Endothelial cell (in vitro differentiated cells): ENCODE measurements at regions not wholly inside any gene's neighbourhood (a gene's known extent, or its start where the extent isn't known, plus 50 kb on each side); places are given as distances from the start of the nearest gene placed in this dataset.

Source experiments
- DNase-seq: peaks from one replicate; pipeline ENCODE4 v3.0.0; 2021; ENCODE audit warnings: low spot score
- H3K27ac Mint-ChIP-seq: one replicate; pipeline ENCODE4 v1.8.0; 2021; ENCODE audit warnings: mixed read lengths, inconsistent platforms; ENCODE audit not compliant: unreplicated experiment
- H3K27me3 Mint-ChIP-seq: one replicate; pipeline ENCODE4 v1.8.0; 2021; ENCODE audit warnings: mild to moderate bottlenecking, moderate library complexity, mixed read lengths, inconsistent platforms; ENCODE audit not compliant: unreplicated experiment
- H3K36me3 Mint-ChIP-seq: one replicate; pipeline ENCODE4 v1.8.0; 2021; ENCODE audit warnings: mild to moderate bottlenecking, low read depth, mixed read lengths, inconsistent platforms; ENCODE audit not compliant: unreplicated experiment
- H3K4me1 Mint-ChIP-seq: one replicate; pipeline ENCODE4 v1.8.0; 2021; ENCODE audit warnings: mild to moderate bottlenecking, mixed read lengths, inconsistent platforms; ENCODE audit not compliant: unreplicated experiment
- H3K4me3 Mint-ChIP-seq: one replicate; pipeline ENCODE4 v1.8.0; 2021; ENCODE audit warnings: mild to moderate bottlenecking, mixed read lengths, inconsistent platforms; ENCODE audit not compliant: unreplicated experiment
- H3K9me3 Mint-ChIP-seq: one replicate; pipeline ENCODE4 v1.8.0; 2021; ENCODE audit warnings: mixed read lengths, inconsistent platforms; ENCODE audit not compliant: unreplicated experiment
- TF ChIP-seq, protein P1 (sequence below): fragments of 200-600 bp; sonication (generic); IDR thresholded peaks from one replicate; pipeline ENCODE4 v1.5.0; 2021; ENCODE audit warnings: antibody characterized with exemption; ENCODE audit not compliant: unreplicated experiment

DNA sequence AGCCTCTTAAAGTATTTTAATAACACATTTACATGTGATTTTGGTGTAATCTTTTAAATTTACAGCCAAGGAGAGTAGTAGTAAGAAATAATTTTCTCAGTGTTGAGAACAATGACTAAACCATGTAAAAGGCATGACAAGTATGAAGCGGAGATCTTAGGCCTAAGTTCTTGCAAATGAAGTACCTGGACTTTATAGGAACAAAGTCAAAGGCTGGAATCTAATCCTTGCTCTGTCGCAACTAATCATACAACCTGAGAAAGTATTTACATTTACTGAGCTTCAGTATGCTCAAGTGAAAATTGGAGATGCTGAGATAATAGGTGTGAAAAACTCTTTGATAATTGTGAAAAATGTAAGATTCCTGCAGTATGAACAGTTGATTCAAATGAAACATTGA, 86.4 kb upstream of the VGLL3 start:
- Mint-ChIP-seq H3K36me3 (no peaks in the 10 kb centered on the region), H3K27me3 (no peaks in the 10 kb centered on the region), H3K4me1 (no peaks in the 10 kb centered on the region), H3K9me3 (no peaks in the 10 kb centered on the region), H3K4me3 (no peak overlapping the region), H3K27ac (no peak overlapping the region)
- no peak for DNase-seq
- TF ChIP-seq, protein P1, sequence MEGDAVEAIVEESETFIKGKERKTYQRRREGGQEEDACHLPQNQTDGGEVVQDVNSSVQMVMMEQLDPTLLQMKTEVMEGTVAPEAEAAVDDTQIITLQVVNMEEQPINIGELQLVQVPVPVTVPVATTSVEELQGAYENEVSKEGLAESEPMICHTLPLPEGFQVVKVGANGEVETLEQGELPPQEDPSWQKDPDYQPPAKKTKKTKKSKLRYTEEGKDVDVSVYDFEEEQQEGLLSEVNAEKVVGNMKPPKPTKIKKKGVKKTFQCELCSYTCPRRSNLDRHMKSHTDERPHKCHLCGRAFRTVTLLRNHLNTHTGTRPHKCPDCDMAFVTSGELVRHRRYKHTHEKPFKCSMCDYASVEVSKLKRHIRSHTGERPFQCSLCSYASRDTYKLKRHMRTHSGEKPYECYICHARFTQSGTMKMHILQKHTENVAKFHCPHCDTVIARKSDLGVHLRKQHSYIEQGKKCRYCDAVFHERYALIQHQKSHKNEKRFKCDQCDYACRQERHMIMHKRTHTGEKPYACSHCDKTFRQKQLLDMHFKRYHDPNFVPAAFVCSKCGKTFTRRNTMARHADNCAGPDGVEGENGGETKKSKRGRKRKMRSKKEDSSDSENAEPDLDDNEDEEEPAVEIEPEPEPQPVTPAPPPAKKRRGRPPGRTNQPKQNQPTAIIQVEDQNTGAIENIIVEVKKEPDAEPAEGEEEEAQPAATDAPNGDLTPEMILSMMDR = no peak

DNA sequence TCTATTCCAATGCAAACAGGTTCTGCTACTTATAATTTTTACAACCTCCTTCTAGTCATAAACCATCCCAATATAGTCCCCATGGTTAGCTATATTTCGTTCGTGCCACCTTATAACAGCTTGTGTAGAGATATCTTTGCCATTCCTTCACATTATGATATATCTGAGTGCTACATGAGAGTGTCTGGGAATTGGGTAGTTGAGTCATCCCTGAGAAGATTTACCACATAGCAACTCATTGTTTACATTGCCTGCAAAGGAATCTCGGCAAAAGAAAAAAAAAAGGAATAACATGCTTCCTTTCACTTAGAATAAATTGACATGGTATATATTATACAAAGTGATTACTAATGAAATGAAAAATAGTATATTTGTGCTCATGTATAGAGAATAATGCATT, 86.0 kb upstream of the VGLL3 start:
- H3K27me3 Mint-ChIP-seq = no peaks in the 10 kb centered on the region
- TF ChIP-seq, protein P1 = no peak
- no peaks in the 10 kb centered on the region for H3K4me1 Mint-ChIP-seq
- no peaks in the 10 kb centered on the region for H3K36me3 Mint-ChIP-seq
- no peak for DNase-seq
- H3K9me3 Mint-ChIP-seq = no peaks in the 10 kb centered on the region
- H3K4me3 Mint-ChIP-seq = no peak overlapping the region
- H3K27ac Mint-ChIP-seq = no peak overlapping the region

DNA sequence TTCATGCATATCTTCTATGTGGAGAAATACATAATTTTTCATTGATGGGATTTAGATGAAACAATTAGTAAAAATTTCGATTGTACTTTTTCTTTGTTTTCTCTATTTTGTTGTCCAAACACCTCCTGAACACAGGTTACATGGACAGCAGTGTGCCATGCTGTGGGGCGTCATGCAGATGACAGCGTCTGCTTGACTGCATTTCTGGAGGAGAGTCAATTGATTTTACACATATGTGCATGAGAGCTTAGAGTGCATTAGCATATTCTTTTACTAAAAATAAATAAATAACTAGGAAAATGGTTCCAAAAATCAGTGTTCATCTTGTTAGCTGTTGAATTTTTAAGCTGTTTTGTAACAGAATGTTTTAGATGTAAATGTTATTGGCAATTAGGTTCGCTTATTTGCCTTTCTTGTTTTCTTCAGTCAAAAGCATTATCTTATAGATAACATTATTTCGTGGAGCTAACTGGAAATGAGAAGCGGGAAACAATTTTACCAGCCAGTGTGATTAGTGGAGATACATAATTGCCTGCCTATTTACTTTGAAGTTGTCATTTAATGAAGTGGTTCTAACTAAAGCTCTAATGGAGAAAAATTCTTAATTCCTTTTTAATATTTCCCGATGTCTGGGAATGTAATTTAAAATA, 82.7 kb upstream of the VGLL3 start:
- DNase-seq = no peak
- Mint-ChIP-seq H3K36me3 (no peaks in the 10 kb centered on the region), H3K4me1 (no peaks in the 10 kb centered on the region), H3K27me3 (no peaks in the 10 kb centered on the region), H3K9me3 (no peaks in the 10 kb centered on the region), H3K4me3 (no peak overlapping the region), H3K27ac (no peak overlapping the region)
- TF ChIP-seq, protein P1 = no peak

DNA sequence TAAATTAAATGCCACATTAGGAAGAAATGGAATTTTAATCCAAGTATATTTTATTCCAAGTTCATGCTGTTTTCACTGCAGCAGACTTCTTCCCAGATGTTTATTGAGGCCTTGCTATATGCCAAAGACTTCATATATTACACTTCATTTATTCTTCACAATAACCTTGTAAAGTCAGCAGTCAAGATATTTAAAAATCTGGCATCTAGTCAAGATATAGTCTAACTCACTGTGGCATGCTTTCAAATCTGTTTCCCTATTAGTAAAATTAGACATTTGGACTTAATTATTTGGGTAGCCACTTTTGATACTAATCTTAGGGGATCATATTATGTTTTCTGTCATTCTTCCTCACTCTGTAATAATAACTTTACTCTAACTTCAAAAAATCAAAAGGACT, 81.5 kb upstream of the VGLL3 start:
- no peak for DNase-seq
- no peaks in the 10 kb centered on the region for H3K9me3 Mint-ChIP-seq
- no peak overlapping the region for H3K4me3 Mint-ChIP-seq
- H3K27ac Mint-ChIP-seq = no peak overlapping the region
- H3K4me1 Mint-ChIP-seq = no peaks in the 10 kb centered on the region
- no peaks in the 10 kb centered on the region for H3K27me3 Mint-ChIP-seq
- no peaks in the 10 kb centered on the region for H3K36me3 Mint-ChIP-seq
- TF ChIP-seq, protein P1 = no peak

DNA sequence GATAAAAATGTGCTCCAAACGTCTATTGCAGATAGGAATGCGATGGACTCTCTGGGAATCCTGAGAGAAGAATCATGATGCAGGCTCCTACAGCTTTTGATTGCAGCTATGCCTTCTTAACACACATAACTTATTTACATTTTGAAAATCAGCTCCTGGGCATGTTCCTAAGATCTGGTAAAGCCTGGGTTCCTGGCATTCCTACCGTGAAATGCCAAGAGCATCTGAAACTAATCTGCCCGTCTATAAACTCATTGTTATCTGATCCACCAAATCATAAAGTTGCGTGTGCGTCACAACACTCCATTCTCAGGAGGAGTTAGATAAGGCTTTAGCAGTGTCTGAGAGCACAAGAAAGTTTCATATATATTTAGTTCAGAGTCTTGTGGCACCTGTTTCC, 79.0 kb upstream of the VGLL3 start:
- Mint-ChIP-seq H3K27ac (no peak overlapping the region), H3K27me3 (no peaks in the 10 kb centered on the region), H3K4me1 (no peaks in the 10 kb centered on the region), H3K4me3 (no peak overlapping the region), H3K9me3 (no peaks in the 10 kb centered on the region), H3K36me3 (no peaks in the 10 kb centered on the region)
- no peak for DNase-seq
- TF ChIP-seq, protein P1 = no peak
